HCT116 (cell line): ENCODE measurements at regions not wholly inside any gene's neighbourhood (a gene's known extent, or its start where the extent isn't known, plus 50 kb on each side); places are given as distances from the start of the nearest gene placed in this dataset.

Source experiments
- ATAC-seq: fragments of 200-7000 bp; cut with Tn5 transposase; 2 replicates; pipeline ENCODE4 v1.9.1; 2020; ENCODE audit warnings: mild to moderate bottlenecking, moderate library complexity
- BruUV-seq: library from RNA; stranded (reverse); fragments of 400-500 nt; replicated peaks from 2 replicates; lab custom pipeline; 2021; lab: Mats Ljungman, UMichigan
- CTCF ChIA-PET: fragments of 300-600 bp; sonication (Branson Sonifier 250); formaldehyde crosslinking; loops from one replicate; lab custom pipeline; 2021; ENCODE audit warnings: antibody characterized with exemption; lab: Charles Lee
- POLR2A ChIA-PET: fragments of 300-600, 350-600 bp; sonication (Branson Sonifier 250); formaldehyde crosslinking; loops from one replicate; lab custom pipeline; 2021; ENCODE audit warnings: antibody characterized with exemption; lab: Charles Lee
- RAD21 ChIA-PET, 2 experiments: fragments of 300-600 bp; sonication (Branson Sonifier 250); formaldehyde crosslinking; loops; one replicate each; lab custom pipeline; 2023; ENCODE audit warnings: low total read pairs in 2 of 2; ENCODE audit not compliant: uncharacterized antibody in 2 of 2, unreplicated experiment in 2 of 2, low non-redundant PET in 1 of 2; lab: Charles Lee
- DNase-seq: peaks from one replicate; pipeline ENCODE4 v3.0.0-alpha.2; 2010; ENCODE audit warnings: low read depth, low spot score
- H2AFZ ChIP-seq: fragments of 200-600 bp; shearing (Covaris generic), sonication (generic); 2 replicates; pipeline ENCODE4 v1.6.1; 2017; ENCODE audit warnings: low read depth, mixed run types, mixed read lengths, antibody characterized with exemption, low read length; ENCODE audit not compliant: poor library complexity, severe bottlenecking
- H3K27ac ChIP-seq: 2 replicates; pipeline ENCODE4 v1.5.1; 2012; ENCODE audit warnings: low read depth, low read length
- H3K27me3 ChIP-seq: fragments of 200-600 bp; sonication (generic); 2 replicates; pipeline ENCODE4 v1.6.1; 2016; ENCODE audit warnings: mixed run types, low read length, mixed read lengths; ENCODE audit not compliant: insufficient read depth
- H3K36me3 ChIP-seq, 2 experiments: fragments of 200-500 bp in 1 of 2; fragments of 200-600 bp in 1 of 2; sonication (Bioruptor generic) in 1 of 2; sonication (generic) in 1 of 2; 2 replicates each; pipeline versions ENCODE4 v1.5.1 to v1.6.1; 2014 to 2016; ENCODE audit warnings: low read length in 2 of 2, inconsistent platforms in 1 of 2, mixed read lengths in 1 of 2, mixed run types in 1 of 2; ENCODE audit not compliant: insufficient read depth in 2 of 2, control insufficient read depth in 1 of 2
- H3K4me1 ChIP-seq, 2 experiments: fragments of 200-600 bp in 1 of 2; sonication (generic) in 1 of 2; 2 replicates each; pipeline versions ENCODE4 v1.5.1 to v1.6.1; 2012 to 2017; ENCODE audit warnings: low read length in 2 of 2, inconsistent platforms in 1 of 2, mild to moderate bottlenecking in 1 of 2, mixed read lengths in 1 of 2, mixed run types in 1 of 2, moderate library complexity in 1 of 2; ENCODE audit not compliant: insufficient read depth in 2 of 2, control insufficient read depth in 1 of 2
- H3K4me2 ChIP-seq: fragments of 200-600 bp; sonication (generic); 2 replicates; pipeline ENCODE4 v1.6.1; 2017; ENCODE audit warnings: mixed run types, low read length, mixed read lengths
- H3K4me3 ChIP-seq, 2 experiments: fragments of 200-600 bp in 1 of 2; sonication (generic) in 1 of 2; replicated peaks in 1 of 2; 2 replicates each; pipeline ENCODE4 v1.5.1; 2011 to 2016; ENCODE audit warnings: low read length in 2 of 2, control low read depth in 1 of 2, low read depth in 1 of 2, mild to moderate bottlenecking in 1 of 2, mixed read lengths in 1 of 2, mixed run types in 1 of 2
- H3K79me2 ChIP-seq: fragments of 200-600 bp; sonication (generic); 2 replicates; pipeline ENCODE4 v1.6.1; 2017; ENCODE audit warnings: mild to moderate bottlenecking, mixed run types, low read length, moderate library complexity, mixed read lengths; ENCODE audit not compliant: insufficient read depth
- H3K9ac ChIP-seq: fragments of 200-600 bp; sonication (generic); 2 replicates; pipeline ENCODE4 v1.6.1; 2016; ENCODE audit warnings: low read length, mixed read lengths
- H3K9me2 ChIP-seq: fragments of 200-600 bp; sonication (generic), shearing (Covaris generic); 2 replicates; pipeline ENCODE4 v1.6.1; 2017; ENCODE audit warnings: mixed run types, mild to moderate bottlenecking, moderate library complexity; ENCODE audit not compliant: insufficient read depth
- H3K9me3 ChIP-seq, 2 experiments: fragments of 200-500 bp in 1 of 2; fragments of 200-600 bp in 1 of 2; sonication (Bioruptor generic) in 1 of 2; sonication (generic) in 1 of 2; 2 replicates each; pipeline ENCODE4 v1.6.1; 2014 to 2017; ENCODE audit warnings: low read length in 2 of 2, mixed read lengths in 2 of 2, inconsistent platforms in 1 of 2, low read depth in 1 of 2, mild to moderate bottlenecking in 1 of 2, mixed run types in 1 of 2, moderate library complexity in 1 of 2; ENCODE audit not compliant: control insufficient read depth in 1 of 2, insufficient read depth in 1 of 2
- H4K20me1 ChIP-seq: fragments of 200-600 bp; sonication (generic), shearing (Covaris generic); 2 replicates; pipeline ENCODE4 v1.6.1; 2017; ENCODE audit warnings: mixed run types, mild to moderate bottlenecking, moderate library complexity; ENCODE audit not compliant: insufficient read depth
- CEBPB ChIP-seq: IDR thresholded peaks from 2 replicates; pipeline ENCODE4 v1.6.1; 2012; ENCODE audit warnings: low read depth
- CTCF ChIP-seq, 3 experiments: fragments of 200-600 bp in 1 of 3; sonication (generic) in 1 of 3; IDR thresholded peaks in 2 of 3; conservative IDR thresholded peaks in 1 of 3; 2 replicates each; pipeline ENCODE4 v1.5.1; 2012 to 2017; ENCODE audit warnings: low read depth in 2 of 3, low read length in 2 of 3, antibody characterized with exemption in 1 of 3, borderline replicate concordance in 1 of 3, control low read depth in 1 of 3, mild to moderate bottlenecking in 1 of 3, mixed read lengths in 1 of 3, mixed run types in 1 of 3, moderate library complexity in 1 of 3; ENCODE audit not compliant: insufficient read depth in 1 of 3
- FOSL1 ChIP-seq: IDR thresholded peaks from 2 replicates; pipeline ENCODE4 v1.6.1; 2012; ENCODE audit warnings: low read depth
- POLR2AphosphoS5 ChIP-seq: IDR thresholded peaks from 2 replicates; pipeline ENCODE4 v1.6.1; 2011; ENCODE audit warnings: mild to moderate bottlenecking, low read depth, low read length, moderate library complexity
- SIN3A ChIP-seq: IDR thresholded peaks from 2 replicates; pipeline ENCODE4 v1.6.1; 2012; ENCODE audit warnings: low read depth
- SP1 ChIP-seq: IDR thresholded peaks from 2 replicates; pipeline ENCODE4 v1.6.1; 2012; ENCODE audit warnings: low read depth
- SRF ChIP-seq: IDR thresholded peaks from 2 replicates; pipeline ENCODE4 v1.6.1; 2012; ENCODE audit warnings: low read depth
- YY1 ChIP-seq: IDR thresholded peaks from 2 replicates; pipeline ENCODE4 v1.6.1; 2011; ENCODE audit warnings: low read length, low read depth, moderate library complexity, mild to moderate bottlenecking; ENCODE audit not compliant: insufficient replicate concordance; ENCODE audit errors: extremely low read depth
- intact Hi-C: fragments of 100-400 bp; cut with micrococcal nuclease; formaldehyde crosslinking; loops from 2 replicates; pipeline ENCODE4 v1.10.0; 2022
- TF ChIP-seq, protein P1 (sequence below): IDR thresholded peaks from 2 replicates; pipeline ENCODE4 v1.6.1; 2011; ENCODE audit warnings: mild to moderate bottlenecking, low read length, moderate library complexity; ENCODE audit not compliant: insufficient replicate concordance; ENCODE audit errors: extremely low read depth

DNA sequence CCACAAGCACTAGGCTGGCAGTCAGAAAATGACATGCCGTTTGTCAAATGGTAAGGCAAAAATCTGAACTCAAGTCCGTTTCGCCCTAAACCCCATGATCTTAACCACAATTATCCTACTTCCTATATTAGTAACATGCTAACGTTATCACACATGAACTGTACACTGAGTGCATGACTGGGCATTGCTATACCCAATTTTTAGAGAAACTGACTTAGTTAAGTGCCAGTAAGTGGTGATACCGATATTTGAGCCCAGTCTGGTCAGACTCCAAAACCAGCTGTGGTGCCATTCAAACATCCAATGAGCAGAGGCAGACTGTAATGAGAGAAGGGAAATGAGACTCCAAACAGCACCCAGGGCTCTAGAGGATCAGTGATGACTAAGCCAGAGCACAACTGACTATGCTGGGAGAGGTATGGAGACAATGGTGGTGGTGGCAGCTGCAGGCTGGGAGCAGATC lies 311.7 kb upstream of the PKDCC start:
- RAD21 ChIA-PET: no interaction called here
- ATAC-seq: no peak
- CTCF ChIA-PET: no interaction called here

More for the DNA sequence above, 311.7 kb upstream of the PKDCC start:
- no peak overlapping the region for H3K4me2 ChIP-seq
- H3K27me3 ChIP-seq: peaks cover 43% of the 10 kb centered on the region
- H3K36me3 ChIP-seq: no peaks in the 10 kb centered on the region
- intact Hi-C loops: no loop called here
- DNase-seq: no peak
- H3K4me3 ChIP-seq: no peak overlapping the region
- no peaks in the 10 kb centered on the region for H3K9me3 ChIP-seq
- H2AFZ ChIP-seq: no peak overlapping the region
- no peaks in the 10 kb centered on the region for H3K4me1 ChIP-seq
- H3K9me2 ChIP-seq: no peaks in the 10 kb centered on the region
- no peak for TF ChIP-seq CEBPB
- TF ChIP-seq SRF: no peak
- TF ChIP-seq CTCF (IDR thresholded peaks at IDR 0.05 in 2 of 3, conservative IDR thresholded peaks at IDR 0.05 in 1 of 3; ENCODE audit: borderline replicate concordance in 1 of 3, insufficient read depth in 1 of 3, low read depth in 2 of 3, low read length in 2 of 3): no peak
- TF ChIP-seq, protein P1, sequence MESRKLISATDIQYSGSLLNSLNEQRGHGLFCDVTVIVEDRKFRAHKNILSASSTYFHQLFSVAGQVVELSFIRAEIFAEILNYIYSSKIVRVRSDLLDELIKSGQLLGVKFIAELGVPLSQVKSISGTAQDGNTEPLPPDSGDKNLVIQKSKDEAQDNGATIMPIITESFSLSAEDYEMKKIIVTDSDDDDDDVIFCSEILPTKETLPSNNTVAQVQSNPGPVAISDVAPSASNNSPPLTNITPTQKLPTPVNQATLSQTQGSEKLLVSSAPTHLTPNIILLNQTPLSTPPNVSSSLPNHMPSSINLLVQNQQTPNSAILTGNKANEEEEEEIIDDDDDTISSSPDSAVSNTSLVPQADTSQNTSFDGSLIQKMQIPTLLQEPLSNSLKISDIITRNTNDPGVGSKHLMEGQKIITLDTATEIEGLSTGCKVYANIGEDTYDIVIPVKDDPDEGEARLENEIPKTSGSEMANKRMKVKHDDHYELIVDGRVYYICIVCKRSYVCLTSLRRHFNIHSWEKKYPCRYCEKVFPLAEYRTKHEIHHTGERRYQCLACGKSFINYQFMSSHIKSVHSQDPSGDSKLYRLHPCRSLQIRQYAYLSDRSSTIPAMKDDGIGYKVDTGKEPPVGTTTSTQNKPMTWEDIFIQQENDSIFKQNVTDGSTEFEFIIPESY: no peak
- no peak for TF ChIP-seq YY1
- no peak for TF ChIP-seq FOSL1
- TF ChIP-seq SP1: no peak
- TF ChIP-seq SIN3A: no peak
- no peak for TF ChIP-seq POLR2AphosphoS5
- H3K79me2 ChIP-seq: no peaks in the 10 kb centered on the region
- BruUV-seq: no TSS peak
- POLR2A ChIA-PET: no interaction called here
- H3K27ac ChIP-seq: no peak overlapping the region
- no peak overlapping the region for H3K9ac ChIP-seq
- no peaks in the 10 kb centered on the region for H4K20me1 ChIP-seq
